ENCODE measurements at regions not wholly inside any gene's neighbourhood (a gene's known extent, or its start where the extent isn't known, plus 50 kb on each side); places are given as distances from the start of the nearest gene placed in this dataset.
"Not testable (repeated sequence)": the region's sequence is repeated elsewhere in the genome, so short reads cannot be mapped to it uniquely, and the experiment has no call there.

DNA sequence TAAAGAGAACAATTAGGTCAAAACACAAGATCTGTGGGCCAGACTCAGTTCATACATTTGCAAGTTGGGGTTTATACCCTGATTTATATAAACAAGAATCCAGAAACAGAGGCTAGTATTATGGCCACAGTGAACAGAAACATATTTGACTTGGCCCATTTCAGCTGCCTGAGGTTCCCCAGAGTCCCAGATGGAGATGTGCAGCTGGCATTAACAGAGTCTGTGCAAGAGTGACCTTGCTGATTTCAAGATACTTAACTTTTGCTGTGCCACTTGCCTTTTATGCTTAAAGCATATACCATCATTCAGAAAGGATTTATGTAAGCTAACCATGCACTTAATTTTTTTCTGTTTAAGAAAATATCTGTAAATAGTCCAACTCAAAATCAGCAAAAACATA, 636.3 kb downstream of the TRIB2 start:
- ATAC-seq (ENCODE audit: poor library complexity) (no peak), DNase-seq (no peak)
- intact Hi-C loops (cut with DNase I), result no loop called here

DNA sequence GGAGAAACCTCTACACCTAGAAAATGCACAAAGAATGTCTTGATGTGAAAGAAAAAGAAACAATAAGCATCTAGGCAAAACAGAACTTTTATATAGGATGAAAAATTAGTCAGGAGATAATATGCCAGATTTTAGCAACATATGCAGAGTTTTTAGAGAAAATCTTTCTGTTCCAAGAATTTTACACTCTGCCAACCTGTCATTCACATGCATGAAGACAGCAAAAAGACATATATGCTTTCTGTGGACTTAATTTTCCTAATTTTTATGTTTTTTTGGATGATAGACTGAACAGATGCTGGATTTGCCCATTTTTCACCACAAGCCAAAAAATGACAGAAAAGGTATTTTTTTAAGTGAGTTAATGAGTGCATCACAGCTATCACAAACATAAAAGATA, 637.3 kb downstream of the TRIB2 start:
- no peak for ATAC-seq (ENCODE audit: poor library complexity)
- DNase-seq, result no peak
- intact Hi-C loops (cut with DNase I), result no loop called here

DNA sequence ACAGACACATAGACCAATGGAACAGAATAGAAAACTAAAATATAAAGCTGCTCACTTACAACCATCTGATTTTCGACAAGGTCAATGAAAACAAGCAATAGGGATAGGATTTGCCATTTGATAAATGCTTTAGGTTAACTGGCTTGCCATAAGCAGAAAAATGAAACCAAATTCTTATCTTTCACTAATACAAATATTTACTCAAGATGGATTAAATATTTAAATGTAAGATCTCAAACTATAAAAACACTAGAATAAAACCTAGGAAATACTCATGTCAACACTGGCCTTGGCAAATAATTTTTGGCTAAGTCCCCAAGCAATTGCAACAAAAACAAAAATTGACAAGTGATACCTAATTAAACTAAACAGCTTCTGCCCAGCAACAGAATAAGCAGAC, 665.2 kb downstream of the TRIB2 start:
- ATAC-seq (ENCODE audit: poor library complexity); intact Hi-C loops (cut with DNase I); DNase-seq: not testable (repeated sequence)

DNA sequence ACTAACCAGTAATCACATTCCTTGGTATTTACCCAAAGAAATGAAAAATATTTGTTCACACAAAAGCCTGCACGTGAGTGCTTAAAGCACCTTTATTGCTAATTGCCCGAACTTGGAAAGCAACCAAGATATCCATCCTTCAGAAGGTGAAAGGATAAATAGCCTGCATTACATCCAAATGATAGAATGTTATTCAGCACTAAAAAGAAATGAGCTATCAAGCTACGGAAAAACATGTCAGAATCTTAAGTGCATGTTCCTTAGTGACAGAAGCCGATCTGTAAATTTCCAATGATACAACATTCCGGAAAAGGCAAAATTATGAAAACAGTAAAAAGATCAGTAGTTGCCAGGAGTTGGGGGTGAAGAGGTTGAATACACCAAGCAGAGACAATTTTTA, 672.4 kb downstream of the TRIB2 start:
- DNase-seq; ATAC-seq (ENCODE audit: poor library complexity); intact Hi-C loops (cut with DNase I): not testable (repeated sequence)

DNA sequence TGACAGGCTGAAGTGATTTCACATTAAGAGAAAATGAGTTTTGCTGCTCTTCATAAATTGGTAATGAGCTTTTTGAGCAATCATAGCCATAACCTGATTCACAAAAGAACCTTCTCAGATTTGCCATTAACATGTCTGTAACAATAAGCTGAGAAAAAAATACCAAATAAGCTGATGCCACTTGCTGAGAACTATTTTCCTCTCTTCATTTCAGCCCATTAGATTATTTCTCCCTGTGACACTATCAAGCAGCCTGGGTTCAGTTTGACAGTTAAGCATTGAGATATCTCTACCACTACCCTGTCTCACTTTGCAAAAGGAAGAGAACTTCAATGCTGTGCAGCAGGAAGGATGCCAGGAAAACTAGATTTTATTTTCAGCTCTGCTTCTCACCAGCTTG, 673.9 kb downstream of the TRIB2 start:
- DNase-seq (no peak), ATAC-seq (ENCODE audit: poor library complexity) (no peak)
- intact Hi-C loops (cut with DNase I), result no loop called here

DNA sequence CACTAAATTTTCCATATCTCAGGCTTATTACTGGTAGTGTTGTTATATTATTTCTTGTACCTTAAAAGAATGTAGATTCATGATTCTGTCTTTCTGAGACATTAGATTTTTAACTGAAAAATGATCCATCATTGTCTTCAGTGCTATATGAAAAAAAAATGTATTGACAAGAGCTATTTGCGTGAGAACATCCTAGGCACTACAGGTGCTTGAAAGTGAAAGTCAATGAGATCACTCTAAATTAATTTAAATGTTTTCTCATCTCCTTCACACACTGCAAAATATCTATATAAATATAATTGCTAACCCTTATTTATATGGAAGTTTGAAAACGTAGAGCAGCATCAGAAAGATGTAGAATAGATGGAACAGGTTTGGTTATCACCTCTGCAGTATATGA, 684.6 kb downstream of the TRIB2 start:
- no peak for ATAC-seq (ENCODE audit: poor library complexity)
- intact Hi-C loops (cut with DNase I), result no loop called here
- no peak for DNase-seq

DNA sequence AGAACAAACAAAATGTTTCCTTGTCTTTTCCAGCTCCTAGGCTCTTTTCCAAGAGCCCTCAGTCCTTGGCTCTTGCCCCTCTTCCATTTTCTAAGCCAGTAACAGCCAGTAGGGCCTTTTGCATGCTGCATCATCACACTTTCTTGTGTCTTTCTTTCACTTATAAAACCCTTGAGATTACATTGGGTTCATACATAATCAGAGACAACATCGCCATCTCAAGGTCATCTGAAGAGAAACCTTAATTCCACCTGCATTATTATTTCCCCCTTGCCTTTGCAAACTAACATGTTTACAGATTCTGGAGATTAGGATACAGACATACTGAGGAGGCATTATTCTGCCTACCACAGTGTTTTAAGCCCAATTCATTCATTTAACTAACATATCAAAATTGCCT, 697.3 kb downstream of the TRIB2 start:
- intact Hi-C loops (cut with DNase I), result no loop called here
- no peak for DNase-seq

DNA sequence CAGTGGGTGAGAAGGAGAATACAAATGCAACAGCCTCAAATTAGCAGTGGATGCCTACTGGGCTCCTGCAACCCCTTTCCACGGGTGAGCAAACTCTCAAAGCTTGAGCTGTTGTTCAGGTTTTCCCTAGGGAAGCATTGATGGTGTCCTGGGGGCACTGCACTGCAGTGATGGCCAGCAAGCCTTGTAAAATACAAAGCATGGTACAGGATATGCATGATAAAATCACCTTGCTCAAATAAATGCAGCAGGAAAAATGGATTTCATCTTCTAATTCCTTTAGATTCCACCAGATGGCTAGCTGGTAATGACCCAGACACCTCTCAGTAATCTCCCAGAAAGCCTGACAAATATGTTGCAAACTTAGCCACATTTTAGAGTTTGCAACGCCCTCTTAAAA, 698.2 kb downstream of the TRIB2 start:
- DNase-seq, result no peak
- ATAC-seq (ENCODE audit: poor library complexity), result no peak
- intact Hi-C loops (cut with DNase I), result no loop called here

More for the DNA sequence above, 697.3 kb downstream of the TRIB2 start:
- no peak for ATAC-seq (ENCODE audit: poor library complexity)

DNA sequence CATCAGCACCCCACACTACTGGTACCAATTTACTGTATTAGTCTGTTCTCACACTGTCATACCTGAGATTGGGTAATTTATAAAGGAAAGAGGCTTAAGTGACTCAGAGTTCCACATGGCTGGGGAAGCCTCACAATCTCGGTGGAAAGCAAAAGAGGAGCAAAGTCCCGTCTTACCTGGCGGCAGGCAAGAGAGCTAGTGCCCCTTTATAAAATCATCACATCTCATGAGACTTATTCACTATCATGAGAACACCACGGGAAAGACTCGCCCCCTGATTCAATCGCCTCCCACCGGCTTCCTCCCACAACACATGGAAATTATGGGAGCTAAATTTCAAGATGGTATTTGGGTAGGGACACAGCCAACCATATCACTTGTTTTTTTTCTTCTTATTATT, 717.2 kb downstream of the TRIB2 start:
- intact Hi-C loops (cut with DNase I), result no loop called here
- DNase-seq (no peak), ATAC-seq (ENCODE audit: poor library complexity) (no peak)

DNA sequence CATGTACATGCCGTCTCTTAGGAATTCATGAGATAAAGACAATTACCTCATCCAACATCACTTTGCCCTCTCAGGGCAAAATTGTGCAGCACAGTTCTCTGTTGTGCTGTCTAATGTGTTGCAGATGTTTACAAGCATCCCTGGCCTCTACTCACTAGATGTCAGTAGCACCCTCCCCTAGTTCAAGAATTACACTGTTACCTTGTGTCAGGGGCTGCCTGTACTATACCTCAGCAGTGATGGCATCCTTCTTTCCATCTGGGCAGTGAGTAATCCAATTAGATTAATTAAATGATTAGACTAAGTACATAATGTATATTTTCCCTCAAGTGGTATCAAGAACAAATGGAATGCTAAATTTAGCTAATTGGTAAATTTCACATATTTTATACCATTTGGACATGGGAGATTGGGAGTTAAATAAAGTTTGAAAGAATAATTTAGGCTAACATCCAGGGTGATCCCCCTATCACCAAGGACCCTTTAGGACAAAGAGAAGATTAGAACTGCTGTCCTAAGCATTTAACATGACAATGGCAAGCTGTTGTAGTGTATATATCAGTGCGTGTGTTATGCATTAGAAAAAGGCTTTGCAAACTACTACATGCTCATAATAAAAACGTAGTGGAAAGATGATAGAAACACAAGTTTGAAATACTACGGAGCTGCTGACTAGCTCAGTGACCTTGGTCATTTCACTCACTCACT, 727.0 kb downstream of the TRIB2 start:
- ATAC-seq (ENCODE audit: poor library complexity); DNase-seq; intact Hi-C loops (cut with DNase I): not testable (repeated sequence)

DNA sequence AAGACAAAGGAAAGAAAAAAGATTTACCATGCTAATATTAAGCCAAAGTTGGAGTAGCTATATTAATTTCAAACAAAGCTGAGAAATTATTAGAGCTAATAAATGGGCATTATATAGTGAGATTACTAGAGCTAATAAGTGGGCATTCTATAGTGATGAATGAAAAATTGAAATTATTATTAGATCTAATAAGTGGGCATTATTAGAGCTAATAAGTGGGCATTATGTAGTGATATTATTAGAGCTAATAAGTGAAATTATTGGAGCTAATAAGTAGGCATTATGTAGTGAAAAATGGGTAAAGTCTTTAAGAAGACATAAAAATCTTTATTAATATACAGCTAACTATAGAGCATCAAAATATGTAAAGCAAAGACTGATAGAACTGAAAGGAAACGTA, 745.7 kb downstream of the TRIB2 start:
- no peak for ATAC-seq (ENCODE audit: poor library complexity)
- intact Hi-C loops (cut with DNase I), result no loop called here
- no peak for DNase-seq

DNA sequence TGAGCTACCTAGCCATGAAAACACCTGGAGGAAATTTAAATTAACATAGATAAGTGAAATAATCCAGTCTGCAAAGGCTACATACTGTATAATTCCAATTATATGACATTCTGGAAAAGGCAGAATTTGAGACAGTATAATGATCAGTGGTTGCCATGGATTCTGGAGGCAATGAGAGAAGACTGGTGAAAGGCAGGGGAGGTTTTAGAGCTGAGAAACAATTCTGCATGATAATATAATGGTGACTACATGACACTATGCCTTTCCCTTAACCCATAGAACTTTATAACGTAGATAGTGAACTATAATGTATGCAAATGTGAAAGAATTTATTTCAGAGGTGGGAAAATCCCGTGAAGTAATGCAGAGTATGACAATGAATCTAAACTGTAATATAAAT, 749.3 kb downstream of the TRIB2 start:
- ATAC-seq (ENCODE audit: poor library complexity) (no peak), DNase-seq (no peak)
- intact Hi-C loops (cut with DNase I), result no loop called here

DNA sequence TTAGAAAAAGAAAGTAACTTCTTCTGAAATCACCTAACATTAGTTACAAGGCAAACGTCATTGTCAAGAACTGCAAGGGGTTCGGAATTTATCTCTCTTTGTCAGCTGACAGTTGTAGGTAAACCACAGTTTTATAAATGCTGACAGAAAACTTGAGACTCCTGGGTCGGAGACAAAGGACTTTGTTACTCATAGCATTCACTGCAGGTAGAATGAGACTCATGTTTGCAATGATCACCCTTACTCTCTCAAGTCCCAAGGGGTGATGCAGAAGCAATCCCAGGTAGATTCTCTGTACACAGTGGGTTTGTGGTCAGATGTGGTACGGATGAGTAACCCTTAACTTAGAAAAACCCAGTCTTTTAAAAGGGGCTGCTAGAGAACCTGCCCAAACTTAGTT, 757.8 kb downstream of the TRIB2 start:
- intact Hi-C loops (cut with DNase I), result no loop called here
- no peak for ATAC-seq (ENCODE audit: poor library complexity)
- DNase-seq, result no peak

DNA sequence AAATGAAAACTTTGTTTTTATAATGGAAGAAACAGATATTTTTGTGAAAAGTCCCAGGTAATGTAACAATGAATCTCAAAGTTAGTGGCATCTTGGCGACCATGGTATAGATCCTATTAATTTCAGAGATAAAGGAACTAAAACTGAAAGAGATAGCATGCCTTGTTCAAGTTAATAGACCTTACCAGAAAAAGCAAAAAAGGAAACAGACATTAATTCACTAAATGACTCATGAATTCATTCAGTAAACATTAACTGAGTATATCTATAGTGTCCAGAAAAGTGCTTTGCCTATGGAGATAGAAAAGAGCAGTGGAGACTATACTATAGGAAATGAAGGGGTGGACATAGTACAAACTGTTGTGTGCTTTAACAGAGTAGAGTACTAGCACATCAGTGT, 763.3 kb downstream of the TRIB2 start:
- intact Hi-C loops (cut with DNase I), result no loop called here
- no peak for ATAC-seq (ENCODE audit: poor library complexity)
- DNase-seq, result no peak

DNA sequence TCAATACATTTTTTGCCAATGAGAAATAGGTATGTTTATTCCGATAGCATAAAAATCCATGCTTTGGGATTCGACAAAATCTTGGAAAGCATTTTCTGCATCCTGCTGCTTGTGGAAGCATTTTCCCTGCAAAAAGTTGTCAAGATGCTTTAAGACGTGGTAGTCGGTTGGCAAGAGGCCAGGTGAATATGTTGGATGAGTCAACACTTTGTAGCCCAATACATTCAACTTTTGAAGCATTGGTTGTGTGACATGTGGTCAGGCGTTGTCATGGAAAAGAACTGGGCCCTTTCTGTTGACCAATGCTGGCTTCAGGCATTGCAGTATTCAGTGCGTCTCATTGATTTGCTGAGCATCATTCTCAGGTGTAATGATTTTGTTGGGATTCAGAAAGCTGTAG, 764.5 kb downstream of the TRIB2 start:
- ATAC-seq (ENCODE audit: poor library complexity), result no peak
- no peak for DNase-seq
- intact Hi-C loops (cut with DNase I), result no loop called here

DNA sequence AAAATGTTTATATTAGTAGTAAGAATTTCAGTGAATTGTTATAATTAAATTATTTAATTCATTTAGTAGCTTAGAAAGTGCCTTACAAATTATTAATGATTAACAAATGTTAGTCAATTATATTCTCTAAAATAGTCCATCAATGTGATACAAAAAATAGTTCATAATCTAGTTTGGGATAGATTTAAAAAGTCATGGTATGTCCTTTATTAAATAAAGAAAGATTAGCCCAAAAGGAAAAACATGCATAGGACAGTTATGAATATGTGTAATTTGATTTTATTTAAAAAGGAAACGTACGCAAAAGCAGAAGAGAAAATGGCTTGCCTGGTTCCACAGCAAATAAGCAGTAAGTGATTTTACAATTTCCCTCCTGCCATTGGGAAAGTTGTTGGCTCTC, 768.5 kb downstream of the TRIB2 start:
- ATAC-seq (ENCODE audit: poor library complexity), result no peak
- DNase-seq, result no peak
- intact Hi-C loops (cut with DNase I), result no loop called here

DNA sequence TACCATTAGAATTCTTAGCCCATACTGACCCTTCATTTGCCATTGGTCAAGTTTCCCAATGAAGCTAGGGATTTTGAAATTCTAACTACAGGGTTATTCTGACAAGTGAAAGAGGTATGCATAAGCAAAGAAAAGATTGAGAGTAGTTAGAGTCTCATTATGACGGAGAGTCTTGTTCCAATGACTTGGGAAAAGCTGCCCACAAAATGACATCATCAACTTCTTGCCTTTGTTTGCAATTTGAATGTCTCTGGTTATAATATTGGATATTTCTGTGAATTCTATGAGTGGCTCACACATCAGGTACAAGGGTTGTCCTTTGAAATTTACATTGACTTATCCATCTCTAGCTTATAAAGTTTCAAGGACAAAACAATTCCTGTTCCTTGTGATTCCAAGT, 772.2 kb downstream of the TRIB2 start:
- DNase-seq (no peak), ATAC-seq (ENCODE audit: poor library complexity) (no peak)
- intact Hi-C loops (cut with DNase I), result no loop called here

DNA sequence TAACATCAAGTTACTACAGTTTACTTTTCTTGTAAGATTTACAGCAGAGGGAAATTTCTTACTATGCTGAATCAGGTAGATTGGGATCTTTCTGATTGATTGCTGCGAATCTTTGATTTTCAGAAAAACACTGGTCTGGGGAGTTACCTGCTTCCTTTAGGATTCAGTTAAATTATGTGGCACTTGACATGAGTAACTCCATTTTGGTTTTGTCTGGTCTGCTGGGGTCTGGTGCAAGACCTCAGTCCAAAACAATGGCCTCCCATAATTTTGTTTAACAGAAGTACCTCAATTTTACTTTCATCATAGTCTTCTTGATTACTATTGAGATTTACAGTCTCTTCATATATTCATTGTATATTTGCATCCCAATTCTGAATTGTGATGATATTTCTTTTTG, 775.5 kb downstream of the TRIB2 start:
- ATAC-seq (ENCODE audit: poor library complexity) (no peak), DNase-seq (no peak)
- intact Hi-C loops (cut with DNase I), result no loop called here

DNA sequence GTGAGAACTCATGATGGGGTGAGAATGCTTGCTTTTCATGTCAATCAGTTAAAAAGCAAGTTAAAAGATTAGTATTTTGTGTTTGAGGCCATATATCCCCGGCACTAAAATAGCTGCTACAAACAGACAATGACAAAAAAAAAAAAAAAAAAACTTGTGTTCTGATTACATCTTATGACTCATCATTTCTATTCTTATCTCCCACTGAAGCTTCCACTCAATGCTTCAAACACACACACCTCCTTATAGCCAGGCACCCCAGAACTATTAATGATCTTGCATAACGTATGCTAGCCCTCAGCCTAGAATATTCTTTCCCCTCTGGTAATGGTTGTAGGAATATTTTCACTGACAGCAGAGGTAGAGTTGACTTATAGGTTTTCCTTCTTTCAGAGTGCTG, 778.3 kb downstream of the TRIB2 start:
- intact Hi-C loops (cut with DNase I), result no loop called here
- DNase-seq (no peak), ATAC-seq (ENCODE audit: poor library complexity) (no peak)

DNA sequence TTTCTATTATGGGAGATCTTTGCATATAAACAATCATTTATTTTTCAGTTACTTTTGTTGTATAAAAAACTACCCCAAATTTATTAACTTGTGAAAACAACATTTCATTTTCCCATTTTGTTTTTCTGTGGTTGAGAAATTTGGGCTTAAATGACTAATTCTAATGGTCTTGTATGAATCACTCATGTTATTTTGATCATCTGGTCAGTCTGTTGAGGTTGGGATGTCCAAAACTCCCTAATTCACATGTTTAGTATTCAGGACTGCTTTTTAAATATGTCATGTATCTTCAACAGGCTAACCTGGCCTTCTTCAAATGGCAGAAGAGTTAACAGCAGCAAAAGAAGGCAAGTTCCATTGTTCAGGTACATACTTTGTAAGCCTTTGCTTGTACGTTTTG, 788.1 kb downstream of the TRIB2 start:
- no peak for ATAC-seq (ENCODE audit: poor library complexity)
- intact Hi-C loops (cut with DNase I), result no loop called here
- DNase-seq, result no peak

DNA sequence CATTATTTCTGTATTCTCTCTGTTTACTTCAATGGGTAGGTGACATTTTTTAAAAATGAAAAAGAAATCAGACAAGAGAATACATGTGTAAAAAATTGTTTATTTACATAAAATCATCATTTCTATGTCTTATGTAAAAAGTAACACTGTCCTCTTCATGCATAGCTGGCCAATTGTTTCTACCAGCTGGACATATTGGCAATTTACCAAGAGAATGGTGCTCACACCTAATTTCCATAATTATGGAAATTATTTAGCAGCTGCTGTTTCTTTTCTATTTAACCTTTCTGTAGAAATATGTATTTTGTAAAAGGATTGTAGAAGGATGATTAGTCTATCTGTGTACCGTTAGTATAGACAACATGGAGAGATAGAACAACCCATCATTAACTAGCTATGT, 791.9 kb downstream of the TRIB2 start:
- intact Hi-C loops (cut with DNase I), result no loop called here
- ATAC-seq (ENCODE audit: poor library complexity), result no peak
- no peak for DNase-seq
